ENCODE measurements at regions not wholly inside any gene's neighbourhood (a gene's known extent, or its start where the extent isn't known, plus 50 kb on each side); places are given as distances from the start of the nearest gene placed in this dataset.

- Histone ChIP-seq H3K9me3 (ENCODE audit: control insufficient read depth, low read depth, low read length) (no peaks in the 10 kb centered on the region), H2AFZ (ENCODE audit: low read length) (no peak overlapping the region)
- DNase-seq, result no peak
Observed at GRCh38 chr1:112319371-112320040, 76.5 kb upstream of the CTTNBP2NL start.

More at GRCh38 chr1:112319371-112320040, 76.5 kb upstream of the CTTNBP2NL start:
- Histone ChIP-seq H2BK120ac (ENCODE audit: low read depth, low read length, poor library complexity, severe bottlenecking) (no peak overlapping the region), H3K18ac (ENCODE audit: insufficient read length, low read depth, low read length) (no peak overlapping the region), H3K4me1 (ENCODE audit: insufficient read depth, low read length) (no peaks in the 10 kb centered on the region), H3K79me1 (ENCODE audit: insufficient read depth, low read depth, low read length, poor library complexity, severe bottlenecking) (no peaks in the 10 kb centered on the region), H2AK5ac (ENCODE audit: insufficient read length, low read length) (no peak overlapping the region), H3K27ac (ENCODE audit: insufficient read length, low read depth, low read length) (no peak overlapping the region), H3K9ac (ENCODE audit: extremely low read depth, insufficient read length, low read length) (no peak overlapping the region), H3K4me2 (ENCODE audit: insufficient read depth, insufficient read length, low read length) (no peak overlapping the region), H2BK15ac (ENCODE audit: low read depth, low read length) (no peak overlapping the region), H2BK5ac (ENCODE audit: insufficient read length, low read length) (no peak overlapping the region), H4K20me1 (ENCODE audit: control insufficient read depth, insufficient read depth, insufficient read length) (no peaks in the 10 kb centered on the region), H3K23ac (ENCODE audit: insufficient read length, low read depth, low read length) (no peak overlapping the region), H4K91ac (ENCODE audit: insufficient read length, low read depth, low read length) (no peak overlapping the region), H3K56ac (ENCODE audit: insufficient read length, low read depth, low read length) (no peak overlapping the region), H3K23me2 (ENCODE audit: insufficient read length, low read depth, low read length, poor library complexity, severe bottlenecking) (no peaks in the 10 kb centered on the region), H4K8ac (replicated peaks; ENCODE audit: insufficient read length, low read depth, low read length) (no peak overlapping the region), H3K27me3 (ENCODE audit: insufficient read depth, low read length) (no peaks in the 10 kb centered on the region), H4K5ac (ENCODE audit: insufficient read length, low read depth, low read length) (no peak overlapping the region), H2BK12ac (ENCODE audit: insufficient read length, low read depth, low read length) (no peak overlapping the region), H3K4ac (ENCODE audit: low read depth, low read length) (no peak overlapping the region), H3K79me2 (ENCODE audit: insufficient read depth, low read length) (no peaks in the 10 kb centered on the region), H3K14ac (ENCODE audit: insufficient read depth, low read length) (no peak overlapping the region), H3T11ph (ENCODE audit: low read length) (no peak overlapping the region), H2BK20ac (ENCODE audit: low read depth, low read length, poor library complexity, severe bottlenecking) (no peak overlapping the region)
- H3K27ac Mint-ChIP-seq, result no peak overlapping the region
- no CpG with 5 or more reads among the region's 6 CpGs for WGBS (ENCODE audit: extremely low coverage, insufficient read length, low lambda C conversion rate)
- H3K4me3 Mint-ChIP-seq, result no peak overlapping the region
- H3K9me3 Mint-ChIP-seq, result peaks cover 2 to 4% of the 10 kb centered on the region in 2 experiments; a peak in 4 of 5 replicates
- H3K36me3 Mint-ChIP-seq (ENCODE audit: insufficient read depth in 1 of 3, low read depth in 3 of 3), result no peaks in the 10 kb centered on the region; a peak in 1 of 7 replicates
- no peak for TF ChIP-seq CTCF (conservative IDR thresholded peaks at IDR 0.05)
- H3K4me1 Mint-ChIP-seq, result peaks cover 18 to 22% of the 10 kb centered on the region in 2 experiments
- H3K27me3 Mint-ChIP-seq (ENCODE audit: low read depth), result peaks cover 9% of the 10 kb centered on the region

Data from H9 (cell line).